ENCODE measurements at regions not wholly inside any gene's neighbourhood (a gene's known extent, or its start where the extent isn't known, plus 50 kb on each side); places are given as distances from the start of the nearest gene placed in this dataset.
"Not testable (repeated sequence)": the region's sequence is repeated elsewhere in the genome, so short reads cannot be mapped to it uniquely, and the experiment has no call there.

- no peak for DNase-seq (ENCODE audit: low read depth)
These were observed 57.3 kb downstream of the MED10 start for GRCh38 chr5:6321078-6321477.

- no peak for DNase-seq (ENCODE audit: low read depth)
These were observed 59.2 kb downstream of the MED10 start for GRCh38 chr5:6319116-6319515.

- DNase-seq (ENCODE audit: low read depth): no peak
These were observed 61.1 kb downstream of the MED10 start for GRCh38 chr5:6317116-6317798.

- no peak for DNase-seq (ENCODE audit: low read depth)
These were observed 62.8 kb downstream of the MED10 start for GRCh38 chr5:6315580-6315979.

- DNase-seq (ENCODE audit: low read depth): no peak
These were observed 66.5 kb downstream of the MED10 start for GRCh38 chr5:6311568-6312501.

- DNase-seq (ENCODE audit: low read depth): no peak
These were observed 68.4 kb downstream of the MED10 start for GRCh38 chr5:6309949-6310348.

GRCh38 chr5:6308683-6309082 lies 69.7 kb downstream of the MED10 start:
- no peak for DNase-seq (ENCODE audit: low read depth)

GRCh38 chr5:6307304-6307703 lies 71.0 kb downstream of the MED10 start:
- DNase-seq (ENCODE audit: low read depth): no peak

GRCh38 chr5:6305853-6306252 lies 72.5 kb downstream of the MED10 start:
- DNase-seq (ENCODE audit: low read depth): no peak

GRCh38 chr5:6302684-6303083 lies 75.7 kb downstream of the MED10 start:
- no peak for DNase-seq (ENCODE audit: low read depth)

- DNase-seq (ENCODE audit: low read depth): no peak
These were observed 76.3 kb downstream of the MED10 start for GRCh38 chr5:6302075-6302474.

- DNase-seq (ENCODE audit: low read depth): no peak
These were observed 81.8 kb downstream of the MED10 start for GRCh38 chr5:6296524-6296923.

- no peak for DNase-seq (ENCODE audit: low read depth)
These were observed 86.4 kb downstream of the MED10 start for GRCh38 chr5:6291961-6292360.

GRCh38 chr5:6289239-6289638 lies 89.1 kb downstream of the MED10 start:
- DNase-seq (ENCODE audit: low read depth): no peak

- DNase-seq (ENCODE audit: low read depth): no peak
These were observed 91.2 kb downstream of the MED10 start for GRCh38 chr5:6287176-6287575.

GRCh38 chr5:6286404-6286803 lies 91.9 kb downstream of the MED10 start:
- no peak for DNase-seq (ENCODE audit: low read depth)

GRCh38 chr5:6284491-6284890 lies 93.9 kb downstream of the MED10 start:
- DNase-seq (ENCODE audit: low read depth): not testable (repeated sequence)

- no peak for DNase-seq (ENCODE audit: low read depth)
These were observed 96.0 kb downstream of the MED10 start for GRCh38 chr5:6282352-6282751.

- DNase-seq (ENCODE audit: low read depth): no peak
These were observed 96.5 kb downstream of the MED10 start for GRCh38 chr5:6281818-6282217.

- no peak for DNase-seq (ENCODE audit: low read depth)
These were observed 97.8 kb downstream of the MED10 start for GRCh38 chr5:6280425-6281100.

- no peak for DNase-seq (ENCODE audit: low read depth)
These were observed 98.7 kb downstream of the MED10 start for GRCh38 chr5:6279607-6280006.

- DNase-seq (ENCODE audit: low read depth): no peak
These were observed 103.4 kb downstream of the MED10 start for GRCh38 chr5:6274846-6275543.
